ENCODE measurements at regions not wholly inside any gene's neighbourhood (a gene's known extent, or its start where the extent isn't known, plus 50 kb on each side); places are given as distances from the start of the nearest gene placed in this dataset.

DNA sequence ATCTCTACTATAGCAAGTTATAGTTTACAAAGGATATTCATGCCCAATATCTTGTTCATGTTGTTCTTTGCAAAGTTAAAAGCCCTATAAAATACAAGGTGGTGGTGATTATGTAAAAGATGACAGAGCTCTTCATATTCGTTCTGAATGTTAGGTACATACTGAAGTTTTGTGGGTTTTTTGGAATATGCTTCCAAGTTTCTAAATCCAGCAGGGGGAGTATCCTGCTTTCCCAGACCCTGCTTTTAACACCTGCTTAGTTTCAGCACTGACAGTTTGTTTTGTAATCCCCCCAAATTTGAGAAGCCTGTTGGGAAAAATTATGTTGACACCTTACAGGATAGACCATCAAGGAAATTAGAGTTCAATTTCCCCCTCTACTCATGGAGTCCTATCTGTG, 438.3 kb downstream of the SH3GL2 start:
- no peak overlapping the region for H3K27ac ChIP-seq (ENCODE audit: insufficient read depth, low read length)
- no peak overlapping the region for H3K4me2 ChIP-seq (ENCODE audit: extremely low read depth, insufficient read depth, low read length)
- no peaks in the 10 kb centered on the region for H3K27me3 ChIP-seq (ENCODE audit: control insufficient read depth, insufficient read depth, low read length)
- no peaks in the 10 kb centered on the region for H4K20me1 ChIP-seq (ENCODE audit: control insufficient read depth, extremely low read depth, insufficient read depth, low read length)
- TF ChIP-seq, protein P1, sequence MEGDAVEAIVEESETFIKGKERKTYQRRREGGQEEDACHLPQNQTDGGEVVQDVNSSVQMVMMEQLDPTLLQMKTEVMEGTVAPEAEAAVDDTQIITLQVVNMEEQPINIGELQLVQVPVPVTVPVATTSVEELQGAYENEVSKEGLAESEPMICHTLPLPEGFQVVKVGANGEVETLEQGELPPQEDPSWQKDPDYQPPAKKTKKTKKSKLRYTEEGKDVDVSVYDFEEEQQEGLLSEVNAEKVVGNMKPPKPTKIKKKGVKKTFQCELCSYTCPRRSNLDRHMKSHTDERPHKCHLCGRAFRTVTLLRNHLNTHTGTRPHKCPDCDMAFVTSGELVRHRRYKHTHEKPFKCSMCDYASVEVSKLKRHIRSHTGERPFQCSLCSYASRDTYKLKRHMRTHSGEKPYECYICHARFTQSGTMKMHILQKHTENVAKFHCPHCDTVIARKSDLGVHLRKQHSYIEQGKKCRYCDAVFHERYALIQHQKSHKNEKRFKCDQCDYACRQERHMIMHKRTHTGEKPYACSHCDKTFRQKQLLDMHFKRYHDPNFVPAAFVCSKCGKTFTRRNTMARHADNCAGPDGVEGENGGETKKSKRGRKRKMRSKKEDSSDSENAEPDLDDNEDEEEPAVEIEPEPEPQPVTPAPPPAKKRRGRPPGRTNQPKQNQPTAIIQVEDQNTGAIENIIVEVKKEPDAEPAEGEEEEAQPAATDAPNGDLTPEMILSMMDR (conservative IDR thresholded peaks at IDR 0.05 in 1 of 2, IDR thresholded peaks at IDR 0.05 in 1 of 2; ENCODE audit: low read depth in 1 of 2, low read length in 2 of 2): no peak
- TF ChIP-seq EZH2 (IDR thresholded peaks at IDR 0.05; ENCODE audit: low read length, missing control alignments): no peak
- no peaks in the 10 kb centered on the region for H3K9me3 ChIP-seq (ENCODE audit: control insufficient read depth, insufficient read depth, low read depth, low read length)
- no peaks in the 10 kb centered on the region for H3K79me2 ChIP-seq (ENCODE audit: control insufficient read depth, insufficient read depth, low read length)
- H3K4me3 ChIP-seq (replicated peaks in 1 of 4; ENCODE audit: control extremely low read depth in 1 of 4, insufficient read depth in 1 of 4, low read depth in 3 of 4, low read length in 4 of 4): no peak overlapping the region
- no peak overlapping the region for H3K9ac ChIP-seq (ENCODE audit: insufficient read depth, low read length)
- no peaks in the 10 kb centered on the region for H3K4me1 ChIP-seq (ENCODE audit: control insufficient read depth, extremely low read depth, insufficient read depth, low read length)
- no peak overlapping the region for H2AFZ ChIP-seq (ENCODE audit: low read length)
- H3K36me3 ChIP-seq (ENCODE audit: control insufficient read depth, insufficient read depth, low read length): no peaks in the 10 kb centered on the region
- DNase-seq (ENCODE audit: low read depth in 2 of 2): no peak

DNA sequence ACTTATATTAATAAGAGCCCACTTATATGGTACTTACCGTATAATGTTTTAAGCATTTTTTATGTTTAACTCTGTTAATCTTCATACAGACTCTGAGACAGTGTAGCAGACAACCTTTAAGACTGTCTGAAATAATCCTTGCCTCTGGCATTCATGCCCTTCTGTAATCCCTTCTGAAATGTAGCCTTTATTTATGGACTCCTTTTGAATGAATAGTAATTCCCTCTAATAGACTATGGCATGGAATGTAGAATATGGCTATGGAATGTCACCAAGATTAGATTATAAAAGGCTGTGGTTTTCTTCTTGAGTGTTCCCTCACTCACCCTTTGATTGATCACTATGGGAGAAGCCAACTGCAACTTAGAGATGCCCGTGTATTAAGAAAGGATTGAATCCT, 439.4 kb downstream of the SH3GL2 start:
- H3K9me3 ChIP-seq (ENCODE audit: control insufficient read depth, insufficient read depth, low read depth, low read length): no peaks in the 10 kb centered on the region

DNA sequence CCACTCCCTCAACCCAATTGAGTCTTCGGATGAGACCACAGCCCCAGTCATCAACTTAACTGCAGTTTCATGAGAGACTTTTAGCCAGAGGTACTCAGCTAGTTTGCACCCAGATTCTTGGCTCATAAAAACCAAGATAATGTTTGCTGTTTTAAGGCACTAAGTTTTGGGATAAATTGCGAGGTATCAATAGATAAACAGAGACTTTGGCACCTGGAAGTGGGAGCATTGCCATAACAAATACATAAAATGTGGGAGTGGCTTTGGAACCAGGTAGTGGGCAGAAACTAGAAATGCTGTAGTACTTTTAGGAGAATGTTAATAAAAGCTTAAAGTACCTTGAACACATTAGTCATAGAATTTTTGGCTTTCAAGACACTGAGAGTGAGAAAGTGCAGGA, 439.8 kb downstream of the SH3GL2 start:
- no peak for DNase-seq (ENCODE audit: low read depth in 2 of 2)
- no peaks in the 10 kb centered on the region for H3K79me2 ChIP-seq (ENCODE audit: control insufficient read depth, insufficient read depth, low read length)
- no peak overlapping the region for H3K27ac ChIP-seq (ENCODE audit: insufficient read depth, low read length)
- no peaks in the 10 kb centered on the region for H3K36me3 ChIP-seq (ENCODE audit: control insufficient read depth, insufficient read depth, low read length)
- H3K9me3 ChIP-seq (ENCODE audit: control insufficient read depth, insufficient read depth, low read depth, low read length): no peaks in the 10 kb centered on the region
- no peak overlapping the region for H3K9ac ChIP-seq (ENCODE audit: insufficient read depth, low read length)
- no peaks in the 10 kb centered on the region for H3K4me1 ChIP-seq (ENCODE audit: control insufficient read depth, extremely low read depth, insufficient read depth, low read length)
- H2AFZ ChIP-seq (ENCODE audit: low read length): no peak overlapping the region
- H4K20me1 ChIP-seq (ENCODE audit: control insufficient read depth, extremely low read depth, insufficient read depth, low read length): no peaks in the 10 kb centered on the region
- no peak overlapping the region for H3K4me3 ChIP-seq (replicated peaks in 1 of 4; ENCODE audit: control extremely low read depth in 1 of 4, insufficient read depth in 1 of 4, low read depth in 3 of 4, low read length in 4 of 4)
- H3K27me3 ChIP-seq (ENCODE audit: control insufficient read depth, insufficient read depth, low read length): no peaks in the 10 kb centered on the region
- no peak overlapping the region for H3K4me2 ChIP-seq (ENCODE audit: extremely low read depth, insufficient read depth, low read length)
- TF ChIP-seq EZH2 (IDR thresholded peaks at IDR 0.05; ENCODE audit: low read length, missing control alignments): no peak
- TF ChIP-seq, protein P1 (conservative IDR thresholded peaks at IDR 0.05 in 1 of 2, IDR thresholded peaks at IDR 0.05 in 1 of 2; ENCODE audit: low read depth in 1 of 2, low read length in 2 of 2): no peak

More for the DNA sequence above, 439.4 kb downstream of the SH3GL2 start:
- Histone ChIP-seq H3K4me1 (ENCODE audit: control insufficient read depth, extremely low read depth, insufficient read depth, low read length) (no peaks in the 10 kb centered on the region), H3K9ac (ENCODE audit: insufficient read depth, low read length) (no peak overlapping the region), H3K4me3 (replicated peaks in 1 of 4; ENCODE audit: control extremely low read depth in 1 of 4, insufficient read depth in 1 of 4, low read depth in 3 of 4, low read length in 4 of 4) (no peak overlapping the region), H2AFZ (ENCODE audit: low read length) (no peak overlapping the region), H3K4me2 (ENCODE audit: extremely low read depth, insufficient read depth, low read length) (no peak overlapping the region), H3K27ac (ENCODE audit: insufficient read depth, low read length) (no peak overlapping the region), H3K36me3 (ENCODE audit: control insufficient read depth, insufficient read depth, low read length) (no peaks in the 10 kb centered on the region), H4K20me1 (ENCODE audit: control insufficient read depth, extremely low read depth, insufficient read depth, low read length) (no peaks in the 10 kb centered on the region), H3K79me2 (ENCODE audit: control insufficient read depth, insufficient read depth, low read length) (no peaks in the 10 kb centered on the region), H3K27me3 (ENCODE audit: control insufficient read depth, insufficient read depth, low read length) (no peaks in the 10 kb centered on the region)
- no peak for DNase-seq (ENCODE audit: low read depth in 2 of 2)
- TF ChIP-seq EZH2 (IDR thresholded peaks at IDR 0.05; ENCODE audit: low read length, missing control alignments): no peak
- TF ChIP-seq, protein P1 (conservative IDR thresholded peaks at IDR 0.05 in 1 of 2, IDR thresholded peaks at IDR 0.05 in 1 of 2; ENCODE audit: low read depth in 1 of 2, low read length in 2 of 2): no peak
